Heart left ventricle (tissue), 16 donors: ENCODE measurements at regions not wholly inside any gene's neighbourhood (a gene's known extent, or its start where the extent isn't known, plus 50 kb on each side); places are given as distances from the start of the nearest gene placed in this dataset.

ENCODE experiments used
- ATAC-seq, 4 donors: fragments of 200-7000 bp; cut with Tn5 transposase; one replicate each; pipeline ENCODE4 v1.9.1; 2020 to 2022; ENCODE audit warnings: moderate library complexity in 4 of 4, mild to moderate bottlenecking in 3 of 4, moderate number of reproducible peaks in 1 of 4
- DNase-seq, 5 donors: peaks; one replicate each; pipeline ENCODE4 v3.0.0-alpha.2; 2020
- H3K27ac ChIP-seq, 12 donors: fragments of 200-600 bp; sonication (generic) in 4 of 12; one replicate each; pipeline versions ENCODE4 v1.5.0 to v1.8.0; 2016 to 2022; ENCODE audit warnings: mild to moderate bottlenecking in 2 of 12
- H3K27me3 ChIP-seq, 9 donors: fragments of 200-600 bp; sonication (generic) in 2 of 9; one replicate each; pipeline versions ENCODE4 v1.5.1 to v1.8.0; 2016 to 2022; ENCODE audit warnings: mild to moderate bottlenecking in 3 of 9
- H3K36me3 ChIP-seq, 9 donors: fragments of 200-600 bp; sonication (generic) in 2 of 9; one replicate each; pipeline versions ENCODE4 v1.5.0 to v1.8.0; 2018 to 2022; ENCODE audit warnings: mild to moderate bottlenecking in 2 of 9
- H3K4me1 ChIP-seq, 12 donors: fragments of 200-600 bp; sonication (generic) in 4 of 12; one replicate each; pipeline versions ENCODE4 v1.5.0 to v1.8.0; 2016 to 2022; ENCODE audit warnings: mild to moderate bottlenecking in 3 of 12
- H3K4me3 ChIP-seq, 12 donors: fragments of 200-600 bp; sonication (generic) in 4 of 12; one replicate each; pipeline versions ENCODE4 v1.5.0 to v1.8.0; 2017 to 2022; ENCODE audit warnings: mild to moderate bottlenecking in 9 of 12, moderate library complexity in 4 of 12
- H3K9me3 ChIP-seq, 12 donors: fragments of 200-600 bp; sonication (generic) in 4 of 12; one replicate each; pipeline versions ENCODE4 v1.5.0 to v1.8.0; 2016 to 2022; ENCODE audit warnings: mild to moderate bottlenecking in 1 of 12
- POLR2A ChIP-seq, 2 donors: fragments of 450-650 bp; IDR thresholded peaks; one replicate each; pipeline ENCODE4 v1.6.1; 2017; ENCODE audit warnings: antibody characterized with exemption in 2 of 2, mild to moderate bottlenecking in 2 of 2, moderate library complexity in 2 of 2
- WGBS, 4 donors: extraction: QIAGEN DNeasy Blood & Tissue Kit in 2 of 4; methylation state at CpG; one replicate each; pipeline versions ENCODE4 v1.1.5 to v1.1.7; 2013 to 2018; 5-methylcytosine and 5-hydroxymethylcytosine counted together
- intact Hi-C, 10 donors: fragments of 100-400 bp; cut with DNase I; formaldehyde crosslinking; loops; one replicate each; pipeline versions ENCODE4 v1.11.1 to v1.14.2; 2022
- TF ChIP-seq, protein P1 (sequence below), 12 donors: fragments of 200-600 bp; sonication (generic) in 4 of 12; IDR thresholded peaks; one replicate each; pipeline versions ENCODE4 v1.5.0 to v1.8.0; 2018 to 2022; ENCODE audit warnings: antibody characterized with exemption in 12 of 12, mild to moderate bottlenecking in 5 of 12
- donor health status: ischemic (EF 13 %, LVEDD 7.1; RV severe dilation, severe dysfunction).
- donor health status: healthy with polysubstance abuse.
- donor health status: DM: no; HTN: yes; CAD: no.
- donor health status: DM: no; HTN: no; CAD: no.
- donor health status: ischemic (EF 25% LVEDD 6.9; RV normal size, moderate dysfunction).
- donor health status: ischemic (EF 25% LVEDD 5.7; RV mildly dilated, moderate dysfunction).
- donor health status: healthy.
- donor health status: DM: yes; HTN: yes; CAD: no.
- donor health status: ischemic (EF 35%, LVEDD 5.7; RV mildly dilated, moderate dysfunction).
- donor health status: nonischemic (EF 11% LVEDD 7.7; RV severe dilation, severe dysfunction).
- donor health status: DM: yes; HTN: yes; CAD: no.
- donor health status: PGD.
- donor health status: ischemic (EF 29% LVEDD 5.4; RV normal size, mild dysfunction).
- donor health status: nonischemic (EF 23%, LVEDD 6.1; RV moderate dilation, normal function).

DNA sequence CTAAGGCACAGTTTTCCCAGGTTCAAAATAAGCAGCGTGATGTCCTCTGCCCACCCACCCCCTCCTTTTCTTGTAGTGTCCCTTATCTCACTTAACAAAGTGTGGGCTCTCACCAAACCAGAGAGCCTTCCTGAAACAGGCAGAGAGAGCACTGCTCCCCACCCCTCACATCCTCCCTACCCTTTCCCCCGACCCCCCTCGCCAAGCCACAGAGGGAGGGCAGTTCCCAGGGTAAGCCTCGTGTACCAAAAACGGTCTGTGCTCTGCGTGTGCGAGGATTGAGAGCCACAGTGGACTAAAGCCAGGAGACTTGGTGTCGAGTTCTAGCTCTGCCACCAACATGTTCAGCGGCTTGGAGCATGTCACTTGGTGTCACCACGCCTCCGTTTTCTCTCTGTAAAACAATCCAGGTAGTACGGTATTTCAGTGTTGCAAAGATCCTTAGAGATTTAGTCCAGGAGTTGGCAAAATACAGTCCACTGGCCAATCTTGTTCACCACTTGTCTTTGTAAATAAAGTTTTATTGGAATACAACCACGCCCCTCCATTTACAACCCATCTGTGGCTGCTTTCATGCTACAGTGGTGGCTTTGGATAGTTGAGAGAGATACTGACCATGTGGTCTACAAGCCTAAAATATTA lies 249.9 kb downstream of the OPA1 start:
- Histone ChIP-seq H3K27ac (no peak overlapping the region), H3K4me3 (no peak overlapping the region), H3K4me1 (peaks cover 0 to 8% (median 1%) of the 10 kb centered on the region in 12 donors), H3K9me3 (no peaks in the 10 kb centered on the region), H3K36me3 (no peaks in the 10 kb centered on the region), H3K27me3 (peaks cover 0 to 3% (median 0%) of the 10 kb centered on the region in 9 donors)
- intact Hi-C loops = no loop called here
- ATAC-seq (no peak), DNase-seq (no peak)
- WGBS, 4 donors = 92 to 95% (median 94%) methylated on average over 13 of the region's 13 CpGs
- TF ChIP-seq, protein P1, sequence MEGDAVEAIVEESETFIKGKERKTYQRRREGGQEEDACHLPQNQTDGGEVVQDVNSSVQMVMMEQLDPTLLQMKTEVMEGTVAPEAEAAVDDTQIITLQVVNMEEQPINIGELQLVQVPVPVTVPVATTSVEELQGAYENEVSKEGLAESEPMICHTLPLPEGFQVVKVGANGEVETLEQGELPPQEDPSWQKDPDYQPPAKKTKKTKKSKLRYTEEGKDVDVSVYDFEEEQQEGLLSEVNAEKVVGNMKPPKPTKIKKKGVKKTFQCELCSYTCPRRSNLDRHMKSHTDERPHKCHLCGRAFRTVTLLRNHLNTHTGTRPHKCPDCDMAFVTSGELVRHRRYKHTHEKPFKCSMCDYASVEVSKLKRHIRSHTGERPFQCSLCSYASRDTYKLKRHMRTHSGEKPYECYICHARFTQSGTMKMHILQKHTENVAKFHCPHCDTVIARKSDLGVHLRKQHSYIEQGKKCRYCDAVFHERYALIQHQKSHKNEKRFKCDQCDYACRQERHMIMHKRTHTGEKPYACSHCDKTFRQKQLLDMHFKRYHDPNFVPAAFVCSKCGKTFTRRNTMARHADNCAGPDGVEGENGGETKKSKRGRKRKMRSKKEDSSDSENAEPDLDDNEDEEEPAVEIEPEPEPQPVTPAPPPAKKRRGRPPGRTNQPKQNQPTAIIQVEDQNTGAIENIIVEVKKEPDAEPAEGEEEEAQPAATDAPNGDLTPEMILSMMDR (IDR thresholded peaks at IDR 0.05) = no peak
- TF ChIP-seq POLR2A (IDR thresholded peaks at IDR 0.05) = no peak

DNA sequence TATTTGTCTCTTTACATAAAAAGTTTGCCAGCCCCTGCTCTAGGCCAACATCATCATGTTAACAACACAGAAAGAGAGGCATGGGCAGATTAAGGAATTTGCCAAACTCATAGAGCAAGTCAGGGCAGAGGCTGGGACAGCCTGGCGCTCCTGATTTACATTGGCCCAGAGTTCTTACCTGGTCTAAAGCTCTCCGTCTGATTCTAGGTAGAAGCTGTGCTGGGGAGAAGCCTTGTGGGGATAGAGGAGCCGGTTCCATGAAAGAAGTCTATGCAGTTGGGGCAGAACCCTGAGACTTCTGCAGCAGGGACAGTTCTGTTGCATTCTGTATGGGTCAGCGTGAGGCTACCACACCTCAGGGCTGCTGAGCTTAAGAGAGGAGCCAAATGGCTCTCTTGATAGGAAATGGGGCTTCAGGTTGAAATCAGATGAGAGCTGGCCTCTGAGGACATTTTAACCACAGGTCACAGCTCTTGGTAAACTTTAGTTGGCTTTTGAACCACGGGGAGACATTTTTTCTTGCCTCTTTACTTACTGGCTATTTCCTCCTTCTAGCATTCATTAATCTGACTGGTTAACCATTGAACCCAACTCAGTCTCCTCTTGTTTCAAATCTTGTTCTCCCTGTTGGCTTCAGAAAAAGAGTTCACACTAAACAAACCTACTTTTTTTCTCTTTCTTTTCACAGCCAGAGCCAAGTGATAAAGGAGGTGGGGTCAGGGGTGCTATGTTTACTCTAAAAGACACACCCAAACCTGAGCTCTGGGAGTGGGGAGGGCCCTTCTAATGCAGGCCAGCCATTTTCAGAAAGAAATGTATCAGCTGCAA lies 250.7 kb downstream of the OPA1 start:
- TF ChIP-seq POLR2A (IDR thresholded peaks at IDR 0.05) = no peak
- TF ChIP-seq, protein P1 (IDR thresholded peaks at IDR 0.05) = no peak
- intact Hi-C loops = no loop called here
- WGBS, 4 donors = 88 to 95% (median 94%) methylated on average over 5 of the region's 5 CpGs
- no peak overlapping the region for H3K27ac ChIP-seq
- H3K4me1 ChIP-seq = peaks cover 0 to 8% (median 1%) of the 10 kb centered on the region in 12 donors
- DNase-seq = no peak
- H3K36me3 ChIP-seq = no peaks in the 10 kb centered on the region
- no peaks in the 10 kb centered on the region for H3K9me3 ChIP-seq
- no peak for ATAC-seq
- H3K4me3 ChIP-seq = no peak overlapping the region
- peaks cover 0 to 3% (median 0%) of the 10 kb centered on the region in 9 donors for H3K27me3 ChIP-seq

DNA sequence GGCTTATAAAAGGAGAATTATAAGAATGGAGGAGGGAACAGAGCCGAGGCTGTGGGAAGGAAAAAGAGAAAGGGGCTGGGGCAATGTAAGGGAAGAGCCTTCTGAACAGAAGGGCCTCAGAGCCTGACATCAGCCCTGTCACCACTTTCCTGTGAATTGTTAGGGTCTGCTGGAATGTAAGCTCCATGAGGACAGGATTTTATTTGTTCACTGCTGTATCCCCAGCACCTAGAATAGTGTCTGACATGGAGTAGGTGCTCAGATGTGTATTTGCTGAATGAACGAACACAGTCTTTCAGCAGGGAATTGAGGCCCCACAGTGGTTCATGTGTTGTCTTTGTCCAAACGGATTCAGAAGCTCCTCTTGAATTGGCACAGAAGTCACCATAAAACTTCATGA lies 251.5 kb downstream of the OPA1 start:
- no peak overlapping the region for H3K27ac ChIP-seq
- ATAC-seq (no peak), DNase-seq (no peak)
- no peaks in the 10 kb centered on the region for H3K9me3 ChIP-seq
- no peak for TF ChIP-seq POLR2A (IDR thresholded peaks at IDR 0.05)
- TF ChIP-seq, protein P1 (IDR thresholded peaks at IDR 0.05) = no peak
- WGBS, 4 donors = 96 to 98% (median 97%) methylated on average over 3 of the region's 3 CpGs
- H3K27me3 ChIP-seq = peaks cover 0 to 3% (median 0%) of the 10 kb centered on the region in 9 donors
- H3K4me1 ChIP-seq = peaks cover 0 to 8% (median 1%) of the 10 kb centered on the region in 12 donors
- no peaks in the 10 kb centered on the region for H3K36me3 ChIP-seq
- H3K4me3 ChIP-seq = no peak overlapping the region
- intact Hi-C loops = no loop called here

DNA sequence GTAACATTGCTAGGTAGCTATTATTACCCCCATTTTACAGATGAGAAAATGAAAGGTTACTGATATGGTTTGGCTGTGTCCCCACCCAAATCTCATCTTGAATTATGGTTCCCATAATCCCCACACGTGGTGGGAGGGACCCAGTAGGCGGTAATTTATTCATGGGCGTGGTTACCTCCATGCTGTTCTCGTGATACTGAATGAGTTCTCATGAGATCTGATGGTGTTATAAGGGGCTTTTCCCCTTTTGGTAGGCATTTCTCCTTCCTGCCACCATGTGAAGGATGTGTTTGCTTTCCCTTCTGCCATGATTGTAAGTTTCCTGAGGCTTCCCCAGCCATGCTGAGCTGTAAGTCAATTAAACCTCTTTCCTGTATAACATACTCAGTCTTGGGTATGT lies 252.1 kb downstream of the OPA1 start:
- Histone ChIP-seq H3K4me3 (no peak overlapping the region), H3K36me3 (no peaks in the 10 kb centered on the region), H3K27me3 (peaks cover 0 to 3% (median 0%) of the 10 kb centered on the region in 9 donors), H3K9me3 (no peaks in the 10 kb centered on the region), H3K27ac (no peak overlapping the region), H3K4me1 (peaks cover 0 to 8% (median 1%) of the 10 kb centered on the region in 12 donors)
- 91 to 97% (median 95%) methylated on average over 4 of the region's 4 CpGs for WGBS, 4 donors
- ATAC-seq (no peak), DNase-seq (no peak)
- TF ChIP-seq POLR2A (IDR thresholded peaks at IDR 0.05) = no peak
- TF ChIP-seq, protein P1 (IDR thresholded peaks at IDR 0.05) = no peak
- intact Hi-C loops = loop anchor here in 1 of 10 donors (5.0 kb wide), 1 partner anchor 38 kb away; no protein-coding TSS in a partner anchor
